ENCODE measurements at regions not wholly inside any gene's neighbourhood (a gene's known extent, or its start where the extent isn't known, plus 50 kb on each side); places are given as distances from the start of the nearest gene placed in this dataset.

DNA sequence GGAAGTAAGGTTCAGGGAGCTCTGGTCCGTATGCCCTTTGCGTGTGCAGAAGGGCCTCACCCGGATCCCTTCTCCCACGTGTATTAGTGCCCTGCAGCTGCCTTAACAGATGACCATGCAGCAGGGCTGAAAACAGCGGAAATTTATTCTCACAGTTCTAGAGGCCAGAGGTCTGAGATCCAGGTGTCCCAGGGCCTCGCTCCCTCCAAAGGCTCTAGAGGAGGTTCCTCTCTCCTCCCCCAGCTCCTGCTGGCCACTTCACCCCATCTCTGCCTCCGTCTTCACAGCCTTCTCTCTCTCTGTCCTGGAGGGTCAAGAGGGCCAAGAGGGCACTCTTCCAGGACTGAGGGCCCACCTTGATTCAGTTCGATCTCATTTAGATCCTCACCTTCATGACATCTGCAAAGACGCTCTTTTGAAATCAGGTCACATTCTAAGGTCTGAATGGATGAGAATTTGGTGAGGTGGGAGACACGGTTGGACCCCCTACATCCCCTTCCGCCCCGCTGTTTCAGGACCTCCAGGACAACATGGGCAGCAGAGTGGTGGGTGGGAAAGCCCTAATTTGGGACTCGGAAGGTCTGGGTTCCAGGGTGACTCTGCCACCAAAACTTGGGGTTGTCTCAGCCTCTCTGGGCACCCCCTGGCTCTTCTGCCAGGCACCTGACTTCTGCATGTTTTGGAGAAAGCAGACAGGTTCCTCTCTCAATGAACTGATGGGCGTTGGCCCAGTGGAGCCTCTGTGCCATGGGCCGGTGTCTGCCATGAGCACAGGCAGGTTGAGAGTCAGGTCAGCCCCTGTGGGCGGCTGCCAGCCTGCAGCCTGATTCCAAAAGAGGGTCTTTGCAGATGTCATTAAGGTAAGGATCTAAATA lies 361.2 kb downstream of the SEC14L1 start:
- DNase-seq (ENCODE audit: low read depth) = no peak

DNA sequence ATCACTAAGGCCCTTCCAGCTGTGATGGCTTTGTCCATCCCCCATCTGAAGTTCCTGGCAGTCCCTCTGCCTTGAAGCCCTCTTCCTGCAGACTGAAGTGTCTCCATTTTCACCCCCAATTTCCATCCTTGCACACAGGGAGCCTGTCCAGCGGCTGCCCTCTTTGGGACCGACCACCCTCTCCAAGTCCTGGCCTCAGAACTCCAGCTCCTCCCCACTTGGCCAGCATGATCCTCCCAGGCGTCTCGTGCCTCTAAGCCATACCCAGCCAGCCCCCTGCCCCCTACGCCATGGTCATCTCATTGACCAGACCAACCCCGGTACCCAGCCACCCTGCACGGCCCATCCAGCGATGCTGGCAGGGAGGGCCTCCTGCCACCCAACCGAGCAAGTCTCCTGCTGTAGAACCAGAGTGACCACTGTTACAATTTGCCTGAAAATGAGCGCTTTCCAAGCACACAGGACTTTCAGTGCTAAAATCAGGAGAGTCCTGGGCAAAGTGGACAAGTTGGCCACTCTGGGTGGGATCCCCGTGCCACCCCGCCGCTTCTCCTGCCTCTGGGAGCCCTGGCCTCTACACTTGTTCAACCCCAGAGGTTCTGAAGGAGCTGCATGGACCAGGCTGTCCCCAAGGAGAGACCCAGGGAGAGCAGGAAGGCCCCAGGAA lies 362.0 kb downstream of the SEC14L1 start:
- DNase-seq (ENCODE audit: low read depth) = no peak

DNA sequence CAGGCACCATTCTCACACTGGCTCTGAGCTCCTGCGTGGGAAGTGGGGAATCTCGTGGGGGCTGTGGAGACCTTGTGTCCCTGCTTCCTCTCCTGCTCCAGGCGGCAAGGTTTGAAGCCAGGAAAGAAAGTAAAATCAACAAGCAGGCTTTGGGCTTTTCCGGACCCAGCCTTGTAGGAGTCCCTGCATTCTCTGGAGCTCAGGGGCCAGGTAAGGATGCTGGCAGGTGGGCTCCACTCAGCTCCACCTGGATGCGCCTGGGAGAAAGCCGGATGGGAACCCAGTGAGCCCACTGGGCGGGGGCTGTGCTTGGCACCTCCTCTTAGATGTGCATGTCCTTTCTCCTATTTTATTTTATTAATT lies 362.5 kb downstream of the SEC14L1 start:
- no peak for DNase-seq (ENCODE audit: low read depth)

DNA sequence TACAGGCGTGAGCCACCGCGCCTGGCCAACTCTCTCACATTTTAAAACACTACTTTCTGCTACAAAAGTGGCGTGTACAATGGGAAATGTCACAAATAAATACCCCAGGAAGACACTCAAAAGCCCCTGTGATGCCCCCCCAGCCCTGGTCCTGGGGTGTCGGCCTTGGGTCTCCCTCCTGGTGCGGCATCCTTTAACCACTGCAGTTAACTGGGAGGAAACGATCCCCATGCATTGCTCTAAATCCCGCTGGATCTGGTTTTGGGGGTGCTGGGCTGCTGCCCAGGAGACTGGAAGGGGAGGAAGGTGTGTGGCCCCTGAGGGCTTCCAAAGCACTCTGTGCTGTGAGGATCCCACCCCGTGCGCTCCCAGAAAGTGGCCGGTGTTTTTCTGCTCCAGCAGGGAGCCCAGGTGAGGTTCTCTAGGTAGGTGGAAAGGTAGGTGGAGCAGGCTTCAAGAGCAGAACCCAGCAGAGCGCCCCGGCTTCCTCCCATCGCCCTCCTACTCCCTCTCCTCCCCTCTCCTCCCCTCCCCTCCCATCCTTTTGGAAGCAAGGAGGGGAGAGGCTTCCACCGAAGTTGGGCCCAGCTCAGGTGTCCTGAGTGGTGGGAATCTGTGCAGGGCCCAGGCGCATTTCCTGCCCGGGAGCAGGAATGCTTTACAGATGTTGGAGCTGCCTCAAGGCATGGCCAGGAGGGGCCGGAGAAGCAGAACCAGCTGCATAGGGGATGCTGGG lies 363.3 kb downstream of the SEC14L1 start:
- no peak for DNase-seq (ENCODE audit: low read depth)

DNA sequence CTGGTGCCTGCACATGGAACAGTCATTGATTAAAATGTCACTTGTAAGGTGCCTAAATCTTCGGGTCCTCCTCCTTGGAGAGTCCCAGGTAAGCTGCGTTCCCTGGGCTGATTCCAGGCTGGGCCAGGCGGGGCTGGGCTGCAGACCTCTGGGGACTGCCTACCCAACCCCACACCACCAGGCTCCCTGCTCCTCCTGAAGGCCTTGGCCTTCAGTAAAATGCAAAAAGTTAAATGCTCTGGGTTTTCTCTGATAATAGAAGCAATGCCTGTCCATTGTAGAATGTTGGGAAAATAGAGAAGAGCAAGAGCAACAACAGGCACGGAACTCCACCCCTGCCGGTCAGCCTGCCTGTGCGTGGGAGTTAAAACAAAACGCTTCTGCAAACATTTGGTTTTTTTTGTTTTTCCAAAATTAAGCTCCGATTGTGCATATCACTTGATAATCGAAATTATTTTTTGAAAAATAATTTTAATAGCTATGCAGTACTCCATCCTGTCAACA lies 363.9 kb downstream of the SEC14L1 start:
- DNase-seq (ENCODE audit: low read depth) = no peak

DNA sequence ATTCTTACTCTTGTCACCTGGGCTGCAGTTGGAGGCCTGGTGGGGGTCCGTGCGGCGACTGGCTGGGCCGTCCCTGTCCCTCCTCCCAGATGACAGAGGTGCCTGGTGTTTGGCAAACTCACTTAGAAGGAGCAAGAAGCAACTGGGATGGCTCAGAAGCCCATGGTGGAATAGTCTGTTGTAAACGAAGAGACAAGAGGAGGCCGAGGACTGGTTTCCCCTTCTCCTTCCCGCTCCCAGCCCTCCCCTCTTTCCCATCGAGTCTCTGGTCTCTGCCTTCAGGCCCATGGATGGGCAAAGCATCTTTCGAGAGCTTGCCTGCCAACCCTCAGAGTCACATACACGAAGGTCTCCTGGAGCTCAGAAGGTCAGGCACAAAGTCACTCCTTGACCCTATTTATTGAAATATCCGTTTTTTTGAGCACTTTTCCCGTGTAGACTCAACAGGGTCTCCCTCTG lies 364.4 kb downstream of the SEC14L1 start:
- no peak for DNase-seq (ENCODE audit: low read depth)

DNA sequence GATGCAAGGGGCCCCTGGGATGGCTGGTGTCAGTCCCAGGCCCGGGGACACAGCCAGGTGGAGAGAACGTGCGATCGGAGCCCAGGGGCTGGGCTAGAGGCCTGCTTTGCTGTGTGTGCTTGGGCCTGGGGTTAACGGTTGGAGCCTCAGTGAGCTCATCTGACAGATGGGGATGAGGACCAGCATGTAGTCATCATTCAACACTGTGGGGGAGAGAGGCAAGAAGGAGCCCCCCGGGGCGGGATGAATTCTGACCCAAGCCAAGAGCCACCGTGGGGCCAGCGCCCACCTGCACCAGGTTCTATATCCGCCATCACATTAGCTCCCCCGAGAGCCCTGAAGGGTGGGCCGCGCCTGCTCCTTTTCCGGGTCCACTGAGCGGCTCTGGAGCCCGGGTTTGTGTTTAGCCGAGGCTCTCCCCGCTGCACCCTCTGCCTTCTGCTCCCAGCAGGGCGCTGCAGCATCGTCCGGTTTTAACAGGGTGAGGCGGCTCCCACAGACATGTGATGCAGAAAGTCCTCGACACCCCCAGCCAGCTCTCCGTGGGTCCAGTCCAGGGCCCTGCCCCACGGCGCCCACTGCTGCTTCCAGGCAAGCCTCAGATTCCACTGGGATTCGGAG lies 365.7 kb downstream of the SEC14L1 start:
- DNase-seq (ENCODE audit: low read depth) = no peak

DNA sequence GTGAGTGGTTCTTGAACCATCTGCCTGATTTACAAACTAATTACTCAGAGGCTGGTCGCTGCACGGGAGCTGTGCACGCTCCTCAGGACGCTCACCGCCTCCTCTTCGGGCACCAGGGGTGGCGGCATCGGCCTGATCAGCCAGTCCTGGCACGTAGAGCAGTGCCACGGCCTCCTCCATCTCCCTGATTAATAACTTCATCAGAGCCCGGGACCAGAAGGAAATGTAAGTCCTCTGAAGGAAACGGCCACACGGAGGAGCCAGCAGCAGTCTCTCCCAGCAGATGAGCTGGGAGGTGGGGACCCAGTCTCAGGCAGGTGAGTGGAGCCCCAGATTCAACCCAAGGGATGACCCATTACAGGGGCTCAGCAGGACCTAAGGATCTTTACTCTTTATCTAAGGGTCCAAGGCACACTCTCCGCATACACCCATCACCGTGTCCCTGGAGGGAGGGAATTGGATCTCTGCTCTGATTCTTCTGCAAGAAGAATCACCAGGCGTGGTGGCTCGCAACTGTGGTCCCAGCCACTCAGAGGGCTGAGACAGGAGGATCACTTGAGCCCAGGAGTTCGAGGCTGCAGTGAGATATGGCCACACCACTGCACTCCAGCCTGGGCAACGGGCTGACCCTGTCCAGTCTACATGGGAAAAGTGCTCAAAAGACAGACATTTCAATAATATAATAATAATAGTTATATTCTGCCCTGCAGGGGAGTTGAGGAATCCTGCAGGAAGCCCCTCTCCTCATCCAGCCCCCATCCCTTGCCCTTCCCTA lies 366.5 kb downstream of the SEC14L1 start:
- DNase-seq (ENCODE audit: low read depth) = no peak

DNA sequence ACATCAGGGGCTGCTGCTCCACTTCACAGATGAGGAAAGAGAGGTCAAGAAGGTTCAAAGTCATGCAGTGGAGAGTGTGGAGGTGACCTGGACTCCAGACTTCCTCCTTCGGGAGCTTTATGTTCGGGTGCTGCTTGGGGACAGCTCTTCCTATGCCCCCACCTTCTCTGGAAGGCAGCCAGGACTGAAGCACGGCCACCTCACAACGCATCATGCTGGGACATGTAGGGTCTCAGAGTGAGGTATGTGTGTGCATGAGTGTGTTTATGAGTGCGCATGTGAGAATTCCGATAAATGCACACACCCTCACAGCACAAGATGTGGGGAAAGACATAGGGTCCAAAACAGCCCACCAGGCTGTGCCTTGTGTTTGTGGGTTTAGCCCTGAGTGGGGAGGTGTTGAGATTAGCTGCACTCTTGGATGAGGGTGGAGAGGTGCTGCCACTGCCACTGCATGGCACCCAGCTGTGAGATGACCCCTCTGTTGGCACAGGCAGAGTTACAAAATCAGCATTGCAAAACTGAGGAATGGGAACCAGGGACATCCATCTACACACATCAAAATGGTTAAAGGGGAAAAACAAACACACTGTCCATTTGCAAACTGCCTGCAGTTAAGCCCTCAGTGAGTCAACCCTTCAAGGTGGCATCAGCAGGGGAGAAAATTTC lies 367.4 kb downstream of the SEC14L1 start:
- DNase-seq (ENCODE audit: low read depth) = no peak

DNA sequence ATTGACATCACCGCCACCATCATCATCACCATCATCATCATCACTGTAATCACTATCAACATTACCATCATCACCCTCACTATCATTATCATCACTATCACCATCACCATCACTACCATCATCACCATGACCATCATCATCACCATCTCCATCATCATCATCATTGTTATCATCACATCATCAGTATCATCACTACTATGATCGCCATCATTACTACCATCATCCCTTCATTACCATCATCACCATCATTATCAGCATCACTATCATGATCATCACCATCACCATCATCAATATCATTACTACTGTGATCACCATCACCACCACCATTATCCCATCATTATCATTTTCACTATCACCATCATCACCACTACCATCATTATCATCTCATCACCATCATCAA lies 368.3 kb downstream of the SEC14L1 start:
- no peak for DNase-seq (ENCODE audit: low read depth)

DNA sequence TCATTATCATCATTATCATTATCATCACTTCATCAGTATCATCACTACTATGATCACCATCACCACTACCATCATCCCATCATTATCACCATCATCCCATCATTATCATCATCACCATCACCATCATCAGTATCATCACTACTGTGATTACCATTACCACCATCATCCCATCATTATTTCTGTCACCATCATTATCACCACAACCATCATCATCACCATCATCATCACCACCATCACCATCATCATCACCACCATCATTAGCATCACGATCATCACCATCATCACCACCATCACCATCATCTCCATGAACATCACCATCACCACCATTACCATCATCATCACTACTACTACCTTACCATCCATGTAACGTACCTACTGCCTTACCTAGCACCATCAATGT lies 368.8 kb downstream of the SEC14L1 start:
- DNase-seq (ENCODE audit: low read depth) = no peak

DNA sequence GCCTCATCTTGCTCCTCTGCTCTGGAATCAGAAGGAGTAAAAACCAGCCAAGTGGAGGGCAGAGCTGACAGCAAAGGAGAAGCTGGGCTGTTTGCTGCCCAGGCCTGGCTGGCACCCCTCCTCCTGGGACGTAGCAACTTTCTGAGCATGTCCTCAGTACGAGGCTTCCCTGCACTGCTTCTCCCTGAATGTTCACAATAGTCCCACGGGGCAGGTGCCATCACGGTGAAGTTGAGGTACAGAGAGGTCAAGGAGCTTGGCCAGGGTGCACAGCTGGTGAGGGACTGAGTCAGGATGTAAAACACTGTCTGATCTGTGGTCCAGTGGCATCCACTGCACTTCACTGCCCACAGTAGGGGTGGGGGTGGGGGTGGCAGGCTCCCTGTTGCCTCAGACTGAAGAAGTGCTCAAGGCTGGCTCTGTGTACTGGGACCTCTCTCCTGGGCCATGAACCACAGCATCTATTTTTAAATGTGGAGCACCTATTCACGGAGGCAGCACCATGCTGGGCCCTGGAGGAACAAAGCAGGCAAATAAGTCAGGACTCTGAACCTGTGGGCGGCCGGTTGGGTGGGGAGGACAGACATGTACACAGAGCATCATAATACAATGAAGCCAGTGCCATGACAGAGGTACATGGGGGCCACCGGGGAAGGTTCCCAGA lies 369.5 kb downstream of the SEC14L1 start:
- no peak for DNase-seq (ENCODE audit: low read depth)

DNA sequence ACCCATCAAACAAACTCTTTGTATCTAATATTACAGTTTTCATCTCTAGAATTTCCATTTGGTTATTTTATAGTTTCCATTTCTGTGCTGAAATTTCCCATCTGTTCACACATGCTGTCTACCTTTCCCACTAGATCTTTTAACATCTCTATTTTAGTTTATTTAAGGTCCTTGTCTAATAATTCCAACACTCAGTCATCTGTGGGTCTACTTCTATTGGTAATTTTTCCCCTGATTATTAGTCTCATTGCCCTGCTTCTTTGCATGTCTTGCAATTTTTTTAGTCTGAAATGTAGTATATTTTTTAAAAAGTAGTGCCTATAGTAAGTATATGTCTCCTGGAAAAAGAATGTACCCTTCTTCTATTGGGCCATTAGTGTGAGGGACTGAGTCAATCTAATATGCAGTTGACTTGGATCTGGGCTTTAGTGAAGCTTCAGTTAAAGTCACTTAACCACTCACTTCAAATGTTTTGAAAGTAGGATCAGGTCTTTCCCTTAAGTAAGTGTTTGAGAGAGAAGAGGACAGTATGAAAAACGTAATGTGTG lies 370.8 kb downstream of the SEC14L1 start:
- no peak for DNase-seq (ENCODE audit: low read depth)

DNA sequence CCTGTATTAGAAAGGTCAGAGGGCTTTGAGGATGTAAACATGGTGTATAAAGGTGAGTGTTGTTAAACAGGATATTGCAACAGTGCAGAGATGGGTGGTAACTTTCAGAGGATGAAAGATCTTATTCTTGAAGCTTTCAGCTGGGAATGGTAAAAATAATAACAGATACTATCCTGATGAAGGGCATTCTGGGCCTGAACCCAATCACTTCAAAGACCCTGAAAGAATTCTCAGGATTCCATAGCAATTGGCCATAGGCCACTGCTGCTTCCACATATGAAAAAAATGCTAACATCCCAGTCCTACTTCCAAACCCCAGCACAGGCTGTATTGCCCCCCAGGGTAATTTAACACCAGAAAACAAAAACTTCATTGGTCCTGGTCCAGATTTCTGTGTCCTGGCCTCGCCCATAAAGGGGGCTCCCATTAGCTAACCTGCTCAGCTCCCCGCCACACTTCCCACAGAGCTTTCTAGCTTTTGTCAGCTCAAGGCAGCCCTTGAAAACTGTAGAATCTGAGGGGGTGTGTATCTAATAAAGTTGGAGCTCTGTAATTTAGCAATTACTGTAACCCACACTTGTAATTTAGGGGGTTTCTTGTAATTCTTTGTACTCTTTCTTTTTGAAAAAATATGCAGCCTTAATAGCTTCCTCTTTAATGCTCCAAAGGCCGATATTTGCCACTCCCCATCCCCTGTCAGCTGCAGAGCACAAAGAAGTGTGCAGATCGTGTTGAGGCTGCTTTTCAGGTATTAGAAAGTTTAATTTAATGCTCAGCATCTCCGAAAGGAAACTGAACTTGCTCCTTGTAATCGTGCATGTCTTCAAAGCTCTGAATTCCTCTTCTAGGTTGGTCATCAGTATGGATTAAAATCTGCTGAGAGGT lies 371.5 kb downstream of the SEC14L1 start:
- DNase-seq (ENCODE audit: low read depth) = no peak

DNA sequence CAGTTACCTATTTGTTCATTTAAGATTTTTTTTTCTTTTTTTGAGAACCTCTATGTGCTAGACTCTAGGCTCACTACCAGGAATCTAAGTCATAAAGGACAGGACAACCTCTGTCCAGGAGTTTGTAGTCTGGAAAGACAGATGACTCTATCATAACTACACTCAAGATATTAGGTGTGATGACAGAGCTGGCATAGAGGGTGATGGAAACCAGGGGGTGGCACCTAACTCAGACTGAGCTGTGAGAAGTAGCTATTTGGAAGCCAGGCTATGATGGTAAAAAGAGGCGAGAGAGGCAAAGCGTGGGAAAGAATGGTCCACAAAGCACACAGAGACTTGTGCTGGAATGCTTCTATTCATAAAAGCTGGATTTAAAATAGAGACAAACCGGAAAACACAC lies 372.3 kb downstream of the SEC14L1 start:
- DNase-seq (ENCODE audit: low read depth) = no peak

DNA sequence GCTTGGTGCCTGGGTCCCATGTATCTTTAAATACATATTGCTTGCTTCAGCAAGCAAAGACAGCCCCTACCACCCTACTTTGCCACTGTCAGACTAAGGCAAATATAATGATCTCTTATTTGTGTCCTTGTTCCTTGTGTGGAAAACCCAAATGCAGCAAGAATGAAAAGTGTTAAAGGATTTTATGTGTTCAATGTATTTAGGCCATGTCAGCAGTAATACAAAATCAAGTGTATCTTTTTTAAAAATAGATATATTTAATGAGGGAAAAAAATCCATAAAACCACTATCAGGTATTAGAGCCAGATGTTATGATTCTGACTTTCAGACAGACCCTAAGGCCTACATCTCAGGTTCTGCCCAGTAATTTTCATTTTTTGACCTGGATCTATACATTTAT lies 374.5 kb downstream of the SEC14L1 start:
- no peak for DNase-seq (ENCODE audit: low read depth)

DNA sequence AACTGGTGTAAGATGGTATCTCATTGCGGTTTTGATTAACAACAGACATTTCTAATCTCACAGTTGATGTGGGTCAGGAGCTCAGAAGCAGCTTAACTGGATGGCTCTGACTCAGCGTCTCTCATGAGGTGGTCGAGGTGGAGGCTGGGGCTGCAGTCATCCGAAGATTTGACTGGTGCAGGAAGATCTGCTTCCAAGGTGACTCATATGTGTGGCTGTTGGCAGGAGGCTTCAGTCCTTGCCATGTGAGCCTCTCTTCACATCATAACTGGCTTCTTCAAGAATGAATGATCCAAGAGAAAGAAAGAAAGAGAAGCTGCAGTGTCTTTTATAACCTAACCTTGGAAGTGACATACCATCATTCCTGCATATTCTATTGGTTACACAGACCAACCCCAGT lies 376.1 kb downstream of the SEC14L1 start:
- peak; percentile 20 for DNase-seq (ENCODE audit: low read depth)

DNA sequence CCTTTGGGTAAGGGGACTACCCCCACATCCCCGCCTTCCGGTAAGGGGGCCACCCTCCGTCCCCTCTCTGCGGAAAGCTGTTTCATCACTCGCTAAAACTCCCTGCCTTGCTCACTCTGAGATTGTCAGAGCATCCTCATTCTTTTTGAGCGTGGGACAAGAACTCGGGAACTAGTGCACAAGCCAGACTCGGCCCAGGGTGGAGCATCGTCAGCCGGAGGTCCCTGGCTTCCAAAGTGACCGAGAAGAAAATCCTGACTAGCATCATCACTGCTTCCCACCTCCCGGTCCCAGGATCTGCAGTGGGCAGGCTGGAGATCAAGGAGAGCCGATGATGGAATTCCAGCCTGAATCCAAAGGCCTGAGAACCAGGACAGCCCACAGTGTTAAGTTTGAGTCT lies 380.3 kb downstream of the SEC14L1 start:
- DNase-seq (ENCODE audit: low read depth) = no peak

DNA sequence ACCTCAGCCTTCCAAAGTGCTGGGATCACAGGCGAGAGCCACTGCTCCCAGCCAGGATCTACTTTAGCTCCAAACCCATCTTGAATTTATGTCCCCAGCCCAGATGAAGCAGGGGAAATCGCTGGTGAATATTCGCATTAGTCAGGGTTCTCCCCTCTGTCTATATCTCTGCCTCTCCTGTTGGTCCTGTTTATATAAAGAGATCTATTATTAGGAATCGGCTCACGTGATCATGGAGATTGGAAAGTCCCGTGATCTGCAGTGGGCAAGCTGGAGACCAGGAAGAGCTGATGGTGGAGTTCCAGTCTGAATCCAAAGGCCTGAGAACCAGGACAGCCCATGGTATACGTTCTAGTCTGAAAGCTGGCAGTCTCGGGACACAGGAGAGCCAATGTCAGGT lies 382.8 kb downstream of the SEC14L1 start:
- no peak for DNase-seq (ENCODE audit: low read depth)

Data from HS-5 (cell line).